ENCODE measurements at regions not wholly inside any gene's neighbourhood (a gene's known extent, or its start where the extent isn't known, plus 50 kb on each side); places are given as distances from the start of the nearest gene placed in this dataset.

- Histone ChIP-seq H3K27ac (ENCODE audit: low read length) (no peak overlapping the region), H3K9me3 (ENCODE audit: control insufficient read depth in 2 of 2, low read length in 2 of 2) (peaks cover 0 to 5% of the 10 kb centered on the region in 2 donors), H3K4me3 (ENCODE audit: low read length in 2 of 2) (no peak overlapping the region), H3K4me1 (ENCODE audit: control insufficient read depth, insufficient read depth, low read length) (peaks cover 5% of the 10 kb centered on the region), H3K9ac (ENCODE audit: low read length in 2 of 2) (no peak overlapping the region), H3K36me3 (ENCODE audit: control insufficient read depth in 2 of 2, insufficient read depth in 2 of 2, low read length in 2 of 2) (no peaks in the 10 kb centered on the region), H3K27me3 (ENCODE audit: control insufficient read depth in 1 of 2, insufficient read depth in 2 of 2, low read length in 2 of 2) (peaks cover 0 to 13% of the 10 kb centered on the region in 2 donors)
These were observed 633.5 kb downstream of the BCOR start for GRCh38 chrX:39464253-39464652.

GRCh38 chrX:39465467-39465866, 632.3 kb downstream of the BCOR start:
- H3K27me3 ChIP-seq (ENCODE audit: control insufficient read depth in 1 of 2, insufficient read depth in 2 of 2, low read length in 2 of 2): peaks cover 0 to 11% of the 10 kb centered on the region in 2 donors
- H3K4me1 ChIP-seq (ENCODE audit: control insufficient read depth, insufficient read depth, low read length): peaks cover 5% of the 10 kb centered on the region
- H3K27ac ChIP-seq (ENCODE audit: low read length): no peak overlapping the region
- H3K9me3 ChIP-seq (ENCODE audit: control insufficient read depth in 2 of 2, low read length in 2 of 2): peaks cover 0 to 5% of the 10 kb centered on the region in 2 donors
- no peak overlapping the region for H3K4me3 ChIP-seq (ENCODE audit: low read length in 2 of 2)
- no peak overlapping the region for H3K9ac ChIP-seq (ENCODE audit: low read length in 2 of 2)
- no peaks in the 10 kb centered on the region for H3K36me3 ChIP-seq (ENCODE audit: control insufficient read depth in 2 of 2, insufficient read depth in 2 of 2, low read length in 2 of 2)

GRCh38 chrX:39465906-39466305, 631.9 kb downstream of the BCOR start:
- no peak overlapping the region for H3K27ac ChIP-seq (ENCODE audit: low read length)
- peaks cover 0 to 5% of the 10 kb centered on the region in 2 donors for H3K9me3 ChIP-seq (ENCODE audit: control insufficient read depth in 2 of 2, low read length in 2 of 2)
- peaks cover 0 to 14% of the 10 kb centered on the region in 2 donors for H3K27me3 ChIP-seq (ENCODE audit: control insufficient read depth in 1 of 2, insufficient read depth in 2 of 2, low read length in 2 of 2)
- no peak overlapping the region for H3K9ac ChIP-seq (ENCODE audit: low read length in 2 of 2)
- H3K36me3 ChIP-seq (ENCODE audit: control insufficient read depth in 2 of 2, insufficient read depth in 2 of 2, low read length in 2 of 2): no peaks in the 10 kb centered on the region
- H3K4me1 ChIP-seq (ENCODE audit: control insufficient read depth, insufficient read depth, low read length): peaks cover 8% of the 10 kb centered on the region
- H3K4me3 ChIP-seq (ENCODE audit: low read length in 2 of 2): no peak overlapping the region

GRCh38 chrX:39469126-39469525, 628.6 kb downstream of the BCOR start:
- peaks cover 22% of the 10 kb centered on the region for H3K4me1 ChIP-seq (ENCODE audit: control insufficient read depth, insufficient read depth, low read length)
- peaks cover 0 to 10% of the 10 kb centered on the region in 2 donors for H3K27me3 ChIP-seq (ENCODE audit: control insufficient read depth in 1 of 2, insufficient read depth in 2 of 2, low read length in 2 of 2)
- no peak overlapping the region for H3K4me3 ChIP-seq (ENCODE audit: low read length in 2 of 2)

GRCh38 chrX:39470588-39471407, 627.0 kb downstream of the BCOR start:
- Histone ChIP-seq H3K9me3 (ENCODE audit: control insufficient read depth in 2 of 2, low read length in 2 of 2) (peaks cover 0 to 2% of the 10 kb centered on the region in 2 donors), H3K36me3 (ENCODE audit: control insufficient read depth in 2 of 2, insufficient read depth in 2 of 2, low read length in 2 of 2) (no peaks in the 10 kb centered on the region), H3K27me3 (ENCODE audit: control insufficient read depth in 1 of 2, insufficient read depth in 2 of 2, low read length in 2 of 2) (peaks cover 0 to 4% of the 10 kb centered on the region in 2 donors), H3K4me1 (ENCODE audit: control insufficient read depth, insufficient read depth, low read length) (peaks cover 22% of the 10 kb centered on the region), H3K27ac (ENCODE audit: low read length) (peak overlapping the region; percentile 80), H3K9ac (ENCODE audit: low read length in 2 of 2) (peak overlapping the region; percentile 29 to 45), H3K4me3 (ENCODE audit: low read length in 2 of 2) (no peak overlapping the region)

More at GRCh38 chrX:39469126-39469525, 628.6 kb downstream of the BCOR start:
- H3K9ac ChIP-seq (ENCODE audit: low read length in 2 of 2): no peak overlapping the region
- no peak overlapping the region for H3K27ac ChIP-seq (ENCODE audit: low read length)
- no peaks in the 10 kb centered on the region for H3K36me3 ChIP-seq (ENCODE audit: control insufficient read depth in 2 of 2, insufficient read depth in 2 of 2, low read length in 2 of 2)
- H3K9me3 ChIP-seq (ENCODE audit: control insufficient read depth in 2 of 2, low read length in 2 of 2): peaks cover 0 to 2% of the 10 kb centered on the region in 2 donors

GRCh38 chrX:39472161-39472560, 625.6 kb downstream of the BCOR start:
- Histone ChIP-seq H3K27me3 (ENCODE audit: control insufficient read depth in 1 of 2, insufficient read depth in 2 of 2, low read length in 2 of 2) (peaks cover 0 to 4% of the 10 kb centered on the region in 2 donors), H3K27ac (ENCODE audit: low read length) (peak overlapping the region; percentile 80)

GRCh38 chrX:39473812-39474211, 623.9 kb downstream of the BCOR start:
- Histone ChIP-seq H3K9me3 (ENCODE audit: control insufficient read depth in 2 of 2, low read length in 2 of 2) (peaks cover 0 to 2% of the 10 kb centered on the region in 2 donors), H3K9ac (ENCODE audit: low read length in 2 of 2) (no peak overlapping the region), H3K27me3 (ENCODE audit: control insufficient read depth in 1 of 2, insufficient read depth in 2 of 2, low read length in 2 of 2) (peaks cover 0 to 6% of the 10 kb centered on the region in 2 donors), H3K27ac (ENCODE audit: low read length) (no peak overlapping the region), H3K4me3 (ENCODE audit: low read length in 2 of 2) (no peak overlapping the region), H3K36me3 (ENCODE audit: control insufficient read depth in 2 of 2, insufficient read depth in 2 of 2, low read length in 2 of 2) (no peaks in the 10 kb centered on the region), H3K4me1 (ENCODE audit: control insufficient read depth, insufficient read depth, low read length) (peaks cover 33% of the 10 kb centered on the region)

More at GRCh38 chrX:39472161-39472560, 625.6 kb downstream of the BCOR start:
- peaks cover 0 to 2% of the 10 kb centered on the region in 2 donors for H3K9me3 ChIP-seq (ENCODE audit: control insufficient read depth in 2 of 2, low read length in 2 of 2)
- no peak overlapping the region for H3K9ac ChIP-seq (ENCODE audit: low read length in 2 of 2)
- no peaks in the 10 kb centered on the region for H3K36me3 ChIP-seq (ENCODE audit: control insufficient read depth in 2 of 2, insufficient read depth in 2 of 2, low read length in 2 of 2)
- H3K4me3 ChIP-seq (ENCODE audit: low read length in 2 of 2): no peak overlapping the region
- peaks cover 22% of the 10 kb centered on the region for H3K4me1 ChIP-seq (ENCODE audit: control insufficient read depth, insufficient read depth, low read length)

- Histone ChIP-seq H3K4me1 (ENCODE audit: control insufficient read depth, insufficient read depth, low read length) (peaks cover 32% of the 10 kb centered on the region), H3K27me3 (ENCODE audit: control insufficient read depth in 1 of 2, insufficient read depth in 2 of 2, low read length in 2 of 2) (peaks cover 0 to 8% of the 10 kb centered on the region in 2 donors)
These were observed 622.4 kb downstream of the BCOR start for GRCh38 chrX:39475372-39475771.

GRCh38 chrX:39476604-39477021, 621.1 kb downstream of the BCOR start:
- no peaks in the 10 kb centered on the region for H3K36me3 ChIP-seq (ENCODE audit: control insufficient read depth in 2 of 2, insufficient read depth in 2 of 2, low read length in 2 of 2)
- no peak overlapping the region for H3K4me3 ChIP-seq (ENCODE audit: low read length in 2 of 2)
- H3K9ac ChIP-seq (ENCODE audit: low read length in 2 of 2): no peak overlapping the region
- no peak overlapping the region for H3K27ac ChIP-seq (ENCODE audit: low read length)
- peaks cover 0 to 2% of the 10 kb centered on the region in 2 donors for H3K9me3 ChIP-seq (ENCODE audit: control insufficient read depth in 2 of 2, low read length in 2 of 2)
- H3K27me3 ChIP-seq (ENCODE audit: control insufficient read depth in 1 of 2, insufficient read depth in 2 of 2, low read length in 2 of 2): peaks cover 0 to 4% of the 10 kb centered on the region in 2 donors
- H3K4me1 ChIP-seq (ENCODE audit: control insufficient read depth, insufficient read depth, low read length): peaks cover 23% of the 10 kb centered on the region

More at GRCh38 chrX:39475372-39475771, 622.4 kb downstream of the BCOR start:
- H3K9me3 ChIP-seq (ENCODE audit: control insufficient read depth in 2 of 2, low read length in 2 of 2): peaks cover 0 to 2% of the 10 kb centered on the region in 2 donors
- H3K9ac ChIP-seq (ENCODE audit: low read length in 2 of 2): no peak overlapping the region
- no peaks in the 10 kb centered on the region for H3K36me3 ChIP-seq (ENCODE audit: control insufficient read depth in 2 of 2, insufficient read depth in 2 of 2, low read length in 2 of 2)
- H3K4me3 ChIP-seq (ENCODE audit: low read length in 2 of 2): no peak overlapping the region
- H3K27ac ChIP-seq (ENCODE audit: low read length): no peak overlapping the region

GRCh38 chrX:39477031-39477761, 620.6 kb downstream of the BCOR start:
- Histone ChIP-seq H3K9ac (ENCODE audit: low read length in 2 of 2) (no peak overlapping the region), H3K4me3 (ENCODE audit: low read length in 2 of 2) (no peak overlapping the region), H3K4me1 (ENCODE audit: control insufficient read depth, insufficient read depth, low read length) (peaks cover 19% of the 10 kb centered on the region), H3K9me3 (ENCODE audit: control insufficient read depth in 2 of 2, low read length in 2 of 2) (no peaks in the 10 kb centered on the region), H3K36me3 (ENCODE audit: control insufficient read depth in 2 of 2, insufficient read depth in 2 of 2, low read length in 2 of 2) (no peaks in the 10 kb centered on the region), H3K27ac (ENCODE audit: low read length) (no peak overlapping the region), H3K27me3 (ENCODE audit: control insufficient read depth in 1 of 2, insufficient read depth in 2 of 2, low read length in 2 of 2) (peaks cover 0 to 4% of the 10 kb centered on the region in 2 donors)
